Epithelial cell of prostate (primary cell): ENCODE measurements at regions not wholly inside any gene's neighbourhood (a gene's known extent, or its start where the extent isn't known, plus 50 kb on each side); places are given as distances from the start of the nearest gene placed in this dataset.
"Not testable (repeated sequence)": the region's sequence is repeated elsewhere in the genome, so short reads cannot be mapped to it uniquely, and the experiment has no call there.

Source experiments
- DNase-seq: peaks from one replicate; pipeline ENCODE4 v3.0.0-alpha.2; 2011; ENCODE audit warnings: low read depth, low spot score
- H3K27ac ChIP-seq: fragments of 450-650 bp; 2 replicates; pipeline ENCODE4 v1.5.1; 2017; ENCODE audit warnings: mild to moderate bottlenecking

- H3K27ac ChIP-seq, DNase-seq: not testable (repeated sequence)
These were observed 93.7 kb downstream of the LSM3 start for GRCh38 chr3:14272041-14272958.

- H3K27ac ChIP-seq, DNase-seq: not testable (repeated sequence)
These were observed 94.4 kb downstream of the LSM3 start for GRCh38 chr3:14272959-14273560.

- H3K27ac ChIP-seq: no peak overlapping the region
These were observed 95.4 kb downstream of the LSM3 start for GRCh38 chr3:14273901-14274611.

GRCh38 chr3:14274612-14274936 is 96.0 kb downstream of the LSM3 start:
- no peak for DNase-seq
- H3K27ac ChIP-seq: no peak overlapping the region

More at GRCh38 chr3:14273901-14274611, 95.4 kb downstream of the LSM3 start:
- peak; percentile 36 for DNase-seq

- no peak overlapping the region for H3K27ac ChIP-seq
- no peak for DNase-seq
These were observed 96.7 kb downstream of the LSM3 start for GRCh38 chr3:14274999-14275961.

- no peak overlapping the region for H3K27ac ChIP-seq
- DNase-seq: no peak
These were observed 97.6 kb downstream of the LSM3 start for GRCh38 chr3:14275962-14276909.

GRCh38 chr3:14277557-14277956 is 98.9 kb downstream of the LSM3 start:
- no peak overlapping the region for H3K27ac ChIP-seq
- no peak for DNase-seq

GRCh38 chr3:14278265-14278798 is 99.7 kb downstream of the LSM3 start:
- no peak overlapping the region for H3K27ac ChIP-seq
- DNase-seq: no peak

- DNase-seq: no peak
- H3K27ac ChIP-seq: no peak overlapping the region
These were observed 100.4 kb downstream of the LSM3 start for GRCh38 chr3:14278799-14279625.

- no peak for DNase-seq
- H3K27ac ChIP-seq: no peak overlapping the region
These were observed 101.0 kb downstream of the LSM3 start for GRCh38 chr3:14279626-14280061.

GRCh38 chr3:14280326-14280725 is 101.7 kb downstream of the LSM3 start:
- peak; percentile 37 for DNase-seq
- no peak overlapping the region for H3K27ac ChIP-seq

- no peak overlapping the region for H3K27ac ChIP-seq
- DNase-seq: no peak
These were observed 102.4 kb downstream of the LSM3 start for GRCh38 chr3:14281053-14281452.

GRCh38 chr3:14282001-14282705 is 103.5 kb downstream of the LSM3 start:
- no peak overlapping the region for H3K27ac ChIP-seq
- DNase-seq: no peak

- no peak for DNase-seq
- H3K27ac ChIP-seq: no peak overlapping the region
These were observed 104.1 kb downstream of the LSM3 start for GRCh38 chr3:14282706-14283075.

- DNase-seq: no peak
These were observed 104.6 kb downstream of the LSM3 start for GRCh38 chr3:14283092-14283812.

GRCh38 chr3:14283813-14284438 is 105.3 kb downstream of the LSM3 start:
- H3K27ac ChIP-seq: no peak overlapping the region
- no peak for DNase-seq

More at GRCh38 chr3:14283092-14283812, 104.6 kb downstream of the LSM3 start:
- no peak overlapping the region for H3K27ac ChIP-seq
